Activated T-helper 1 cell treated with Interleukin-2 at 50 U/mL for 16 hours (primary cell): ENCODE measurements at regions not wholly inside any gene's neighbourhood (a gene's known extent, or its start where the extent isn't known, plus 50 kb on each side); places are given as distances from the start of the nearest gene placed in this dataset.
"Not testable (repeated sequence)": the region's sequence is repeated elsewhere in the genome, so short reads cannot be mapped to it uniquely, and the experiment has no call there.

ENCODE experiments used
- DNase-seq: peaks from one replicate; pipeline ENCODE4 v3.0.0-alpha.2; 2020; ENCODE audit warnings: low read depth

DNA sequence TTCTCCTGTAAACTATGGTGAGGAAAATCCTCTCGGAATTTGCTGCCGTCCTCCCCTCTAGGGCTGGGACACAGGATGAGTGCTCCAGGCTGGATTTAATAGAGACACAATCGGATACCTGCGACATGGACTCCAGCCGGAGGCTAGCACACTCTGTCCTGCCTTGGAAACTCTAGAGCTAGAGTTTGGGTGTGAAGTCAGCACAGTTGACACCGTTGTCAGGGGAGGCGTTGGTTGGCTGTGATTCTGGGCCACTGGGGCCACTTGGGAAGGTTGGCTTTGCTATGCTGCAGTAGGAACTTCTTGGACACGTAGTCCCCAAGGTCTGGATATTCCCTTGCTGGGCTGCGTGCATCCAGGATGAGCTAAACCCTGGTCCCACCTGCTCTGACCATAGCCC is 169.4 kb downstream of the NRN1 start:
- no peak for DNase-seq

DNA sequence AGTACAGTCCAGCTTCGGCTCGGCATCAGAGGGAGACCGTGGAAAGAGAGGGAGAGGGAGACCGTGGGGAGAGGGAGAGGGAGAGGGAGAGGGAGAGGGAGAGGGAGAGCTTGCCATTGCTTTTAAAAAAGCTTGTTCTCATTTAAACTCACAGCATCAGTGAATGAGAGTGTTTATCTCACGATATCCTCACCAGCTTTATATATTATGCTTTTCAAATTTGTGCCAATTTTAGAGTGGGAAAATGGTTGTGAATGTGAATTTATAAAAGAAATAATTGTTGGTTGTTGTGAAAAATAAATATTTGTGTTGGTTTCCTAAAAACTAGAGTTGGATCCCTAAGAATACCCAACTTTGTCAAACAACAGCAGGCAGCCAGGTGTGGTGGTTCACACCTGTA is 170.1 kb downstream of the NRN1 start:
- not testable (repeated sequence) for DNase-seq

DNA sequence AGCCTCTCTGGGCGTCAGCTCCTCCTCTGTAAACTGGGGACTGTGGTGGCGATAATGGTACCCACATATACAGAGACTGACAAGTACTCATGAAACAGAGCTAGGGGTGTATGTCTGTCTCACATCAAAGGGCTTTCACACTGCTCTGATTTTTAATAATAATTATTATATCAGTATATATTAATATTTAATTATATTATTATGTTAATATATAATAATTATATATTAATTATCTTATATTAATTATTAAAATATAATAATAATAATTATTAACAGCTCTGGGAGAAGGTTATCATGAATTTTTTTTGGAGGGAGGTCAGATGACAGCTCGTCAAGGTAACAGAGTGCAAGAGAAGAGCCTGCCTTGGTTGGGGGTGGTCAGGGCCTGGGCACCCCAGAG is 173.6 kb downstream of the NRN1 start:
- DNase-seq, result no peak

- no peak for DNase-seq
Measured at GRCh38 chr6:5832668-5833067, 174.1 kb downstream of the NRN1 start.

- peak; percentile 31 for DNase-seq
Measured at GRCh38 chr6:5831219-5831862, 175.4 kb downstream of the NRN1 start.

GRCh38 chr6:5828296-5828695 is 178.4 kb downstream of the NRN1 start:
- no peak for DNase-seq

DNA sequence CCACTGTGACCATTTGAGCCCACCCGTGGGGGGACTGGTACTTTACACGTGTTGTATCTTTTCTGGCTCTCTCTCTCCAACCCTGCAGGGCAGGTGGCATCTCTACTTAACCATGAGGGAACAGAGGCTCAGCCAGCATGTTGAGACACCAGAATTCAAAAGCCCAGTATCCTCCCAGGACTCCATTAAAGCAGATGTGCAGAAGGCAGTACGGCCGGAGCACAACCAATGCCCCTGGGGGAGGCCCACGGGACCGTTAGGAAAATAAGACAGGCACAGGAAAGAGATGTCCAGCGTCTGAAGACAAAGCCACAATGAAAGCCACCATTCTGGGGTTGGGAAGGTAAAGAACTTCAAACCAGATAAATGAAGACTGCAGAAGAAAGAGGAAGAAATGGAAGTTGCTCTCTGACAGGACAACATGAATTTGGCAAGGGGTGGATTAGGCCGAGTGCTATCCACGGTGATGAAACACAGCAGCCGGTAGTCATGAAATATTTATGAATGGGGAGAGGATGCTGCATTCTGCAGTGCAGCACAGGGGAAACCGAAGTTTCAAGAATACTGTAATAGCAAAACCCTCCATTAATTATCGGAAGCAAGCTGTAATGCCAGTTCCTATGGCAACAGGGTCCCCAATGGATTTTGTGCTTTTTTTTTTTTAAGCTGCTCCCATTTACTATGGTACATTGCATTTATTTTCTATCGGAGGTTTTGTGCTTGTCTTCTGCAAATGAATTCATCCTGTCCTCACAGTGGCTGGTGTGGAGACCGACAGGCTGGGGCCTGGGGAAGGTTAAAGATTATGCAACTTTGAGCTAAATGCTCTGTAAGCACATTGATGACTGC is 179.4 kb downstream of the NRN1 start:
- no peak for DNase-seq

- not testable (repeated sequence) for DNase-seq
Measured at GRCh38 chr6:5824382-5824983, 182.2 kb downstream of the NRN1 start.
